Karpas-422 (cell line): ENCODE measurements at regions not wholly inside any gene's neighbourhood (a gene's known extent, or its start where the extent isn't known, plus 50 kb on each side); places are given as distances from the start of the nearest gene placed in this dataset.

ENCODE experiments used
- DNase-seq: peaks from one replicate; pipeline ENCODE4 v3.0.0-alpha.2; 2015
- H2AFZ ChIP-seq: fragments of 200-600 bp; sonication (generic); 2 replicates; pipeline ENCODE4 v1.6.1; 2014; ENCODE audit warnings: antibody characterized with exemption, low read length, mixed read lengths
- H3K27ac ChIP-seq: fragments of 200-600 bp; sonication (generic); 2 replicates; pipeline ENCODE4 v1.5.1; 2014; ENCODE audit warnings: mild to moderate bottlenecking, low read length, moderate library complexity
- H3K27me3 ChIP-seq: fragments of 200-600 bp; sonication (generic); 2 replicates; pipeline ENCODE4 v1.6.1; 2014; ENCODE audit warnings: low read length, mixed read lengths
- H3K36me3 ChIP-seq: fragments of 200-600 bp; sonication (generic); 2 replicates; pipeline ENCODE4 v1.6.1; 2014; ENCODE audit warnings: low read length, mixed read lengths; ENCODE audit not compliant: insufficient read depth
- H3K4me1 ChIP-seq: fragments of 200-600 bp; sonication (generic); 2 replicates; pipeline ENCODE4 v1.6.1; 2014; ENCODE audit warnings: mild to moderate bottlenecking, low read length, mixed read lengths
- H3K4me2 ChIP-seq: fragments of 200-600 bp; sonication (generic); 2 replicates; pipeline ENCODE4 v1.6.1; 2014; ENCODE audit warnings: low read length, low read depth, mild to moderate bottlenecking; ENCODE audit not compliant: poor library complexity, severe bottlenecking
- H3K4me3 ChIP-seq: fragments of 200-600 bp; sonication (generic); 2 replicates; pipeline ENCODE4 v1.5.1; 2014; ENCODE audit warnings: mild to moderate bottlenecking, antibody characterized with exemption, low read length, mixed read lengths
- H3K79me2 ChIP-seq: fragments of 200-600 bp; sonication (generic); 2 replicates; pipeline ENCODE4 v1.6.1; 2014; ENCODE audit warnings: mild to moderate bottlenecking, low read length, mixed read lengths
- H3K9ac ChIP-seq: fragments of 200-600 bp; sonication (generic); 2 replicates; pipeline ENCODE4 v1.6.0; 2014; ENCODE audit warnings: low read length
- H3K9me2 ChIP-seq: fragments of 200-600 bp; sonication (generic), shearing (Covaris generic); replicated peaks from 2 replicates; pipeline ENCODE4 v1.6.0; 2014; ENCODE audit warnings: mild to moderate bottlenecking, low read length, moderate library complexity; ENCODE audit not compliant: insufficient read depth
- H3K9me3 ChIP-seq: fragments of 300-700, 200-600 bp; sonication (generic); 2 replicates; pipeline ENCODE4 v1.6.1; 2014; ENCODE audit warnings: low read length, mixed read lengths
- H4K20me1 ChIP-seq: fragments of 200-600 bp; sonication (generic); 2 replicates; pipeline ENCODE4 v1.6.1; 2014; ENCODE audit warnings: mild to moderate bottlenecking, antibody characterized with exemption, low read length, low read depth; ENCODE audit not compliant: insufficient read depth

GRCh38 chr7:22932896-22933295, 81.0 kb downstream of the HYCC1 start:
- no peak overlapping the region for H3K9ac ChIP-seq
- H4K20me1 ChIP-seq = no peaks in the 10 kb centered on the region
- no peaks in the 10 kb centered on the region for H3K4me1 ChIP-seq

GRCh38 chr7:22931011-22931410, 82.9 kb downstream of the HYCC1 start:
- no peaks in the 10 kb centered on the region for H3K79me2 ChIP-seq
- H3K4me2 ChIP-seq = no peak overlapping the region
- H3K27ac ChIP-seq = no peak overlapping the region
- no peaks in the 10 kb centered on the region for H3K36me3 ChIP-seq
- H3K4me1 ChIP-seq = no peaks in the 10 kb centered on the region
- H3K27me3 ChIP-seq = no peaks in the 10 kb centered on the region
- H3K9me3 ChIP-seq = no peaks in the 10 kb centered on the region
- no peak overlapping the region for H3K9ac ChIP-seq
- DNase-seq = no peak
- H3K9me2 ChIP-seq = no peaks in the 10 kb centered on the region
- no peak overlapping the region for H3K4me3 ChIP-seq
- H4K20me1 ChIP-seq = no peaks in the 10 kb centered on the region
- no peak overlapping the region for H2AFZ ChIP-seq

More at GRCh38 chr7:22932896-22933295, 81.0 kb downstream of the HYCC1 start:
- no peak overlapping the region for H3K4me2 ChIP-seq
- H3K27ac ChIP-seq = no peak overlapping the region
- H3K36me3 ChIP-seq = no peaks in the 10 kb centered on the region
- H3K9me3 ChIP-seq = no peaks in the 10 kb centered on the region
- no peaks in the 10 kb centered on the region for H3K79me2 ChIP-seq
- no peak overlapping the region for H3K4me3 ChIP-seq
- H3K27me3 ChIP-seq = no peaks in the 10 kb centered on the region
- no peaks in the 10 kb centered on the region for H3K9me2 ChIP-seq
- DNase-seq = no peak
- H2AFZ ChIP-seq = no peak overlapping the region

DNA sequence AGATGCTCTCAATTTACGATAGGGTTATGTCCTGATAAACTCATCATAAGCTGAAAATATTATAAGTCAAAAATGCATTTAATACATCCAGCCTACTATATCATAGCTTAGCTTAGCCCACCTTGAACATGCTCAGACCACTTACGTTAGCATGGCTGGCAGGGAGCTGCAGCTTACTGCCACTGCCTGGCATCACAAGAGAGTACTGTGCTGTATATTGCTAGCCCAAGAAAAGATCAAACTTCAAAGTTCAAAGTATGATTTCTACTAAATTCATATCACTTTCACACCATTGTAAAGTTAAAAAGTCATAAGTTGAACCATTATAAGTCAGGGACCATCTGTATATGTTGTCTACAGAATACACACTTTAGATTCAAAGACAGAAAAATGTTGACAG, 91.6 kb downstream of the HYCC1 start:
- no peak for DNase-seq
- no peaks in the 10 kb centered on the region for H3K9me2 ChIP-seq
- no peaks in the 10 kb centered on the region for H4K20me1 ChIP-seq
- no peaks in the 10 kb centered on the region for H3K36me3 ChIP-seq
- H3K27me3 ChIP-seq = no peaks in the 10 kb centered on the region
- no peak overlapping the region for H3K4me3 ChIP-seq
- H3K9me3 ChIP-seq = no peaks in the 10 kb centered on the region
- no peak overlapping the region for H3K4me2 ChIP-seq
- peaks cover 16% of the 10 kb centered on the region for H3K4me1 ChIP-seq
- no peak overlapping the region for H3K27ac ChIP-seq
- no peak overlapping the region for H3K9ac ChIP-seq
- H2AFZ ChIP-seq = no peak overlapping the region
- no peaks in the 10 kb centered on the region for H3K79me2 ChIP-seq

GRCh38 chr7:22921386-22922086, 92.4 kb downstream of the HYCC1 start:
- Histone ChIP-seq H3K4me3 (no peak overlapping the region), H4K20me1 (no peaks in the 10 kb centered on the region), H3K9me3 (no peaks in the 10 kb centered on the region), H3K9me2 (no peaks in the 10 kb centered on the region), H3K4me1 (peaks cover 16% of the 10 kb centered on the region), H3K79me2 (no peaks in the 10 kb centered on the region), H3K27ac (no peak overlapping the region), H3K27me3 (no peaks in the 10 kb centered on the region), H3K36me3 (no peaks in the 10 kb centered on the region), H3K4me2 (peak overlapping the region; percentile 24), H3K9ac (no peak overlapping the region), H2AFZ (no peak overlapping the region)
- DNase-seq = no peak

DNA sequence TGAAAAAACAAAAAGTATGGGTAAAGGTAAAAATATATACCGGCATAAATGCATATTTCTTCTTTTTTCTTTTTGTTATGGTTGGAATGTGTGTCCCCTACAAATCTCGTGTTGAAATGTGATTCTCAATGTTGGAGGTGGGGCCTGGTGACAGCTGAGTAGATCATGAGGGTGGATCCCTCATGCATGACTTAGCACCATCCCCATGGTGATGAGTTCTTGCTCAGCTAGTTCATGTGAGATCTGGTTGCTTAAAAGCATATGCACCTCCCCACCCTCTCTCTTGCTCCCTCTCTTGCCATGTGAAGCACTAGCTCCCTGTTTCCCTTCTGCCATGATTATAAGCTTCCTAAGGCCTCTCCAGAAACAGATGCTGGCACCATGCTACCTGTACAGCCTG, 93.3 kb downstream of the HYCC1 start:
- Histone ChIP-seq H3K4me1 (peaks cover 16% of the 10 kb centered on the region), H3K9ac (no peak overlapping the region), H3K27me3 (no peaks in the 10 kb centered on the region), H2AFZ (no peak overlapping the region), H3K9me2 (no peaks in the 10 kb centered on the region), H4K20me1 (no peaks in the 10 kb centered on the region), H3K27ac (0 out of 2 replicates have a peak overlapping the region, but pooled peaks have one; percentile 9), H3K9me3 (no peaks in the 10 kb centered on the region), H3K4me3 (no peak overlapping the region), H3K36me3 (no peaks in the 10 kb centered on the region), H3K79me2 (no peaks in the 10 kb centered on the region), H3K4me2 (peak overlapping the region; percentile 24)
- peak; percentile 56 for DNase-seq

DNA sequence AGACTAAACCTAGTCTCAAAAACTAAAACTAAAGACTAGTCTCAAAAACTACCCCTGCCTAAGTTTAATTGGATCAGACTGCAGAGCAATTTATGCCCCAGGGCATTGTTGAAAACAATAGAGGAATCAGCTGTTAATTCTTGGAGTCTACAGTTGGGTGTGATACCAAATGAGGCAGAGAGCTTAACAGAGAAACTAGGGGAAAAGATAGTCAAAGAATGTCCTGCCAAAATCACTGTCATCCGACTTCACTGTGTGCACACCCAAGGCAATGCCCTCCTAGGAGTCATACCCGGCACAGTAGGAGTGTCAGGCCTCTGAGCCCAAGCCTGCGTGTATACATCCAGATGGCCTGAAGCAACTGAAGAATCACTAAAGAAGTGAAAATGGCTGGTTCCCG, 90.5 kb upstream of the TOMM7 start:
- no peak overlapping the region for H3K9ac ChIP-seq
- no peak overlapping the region for H3K4me2 ChIP-seq
- no peaks in the 10 kb centered on the region for H3K4me1 ChIP-seq
- no peaks in the 10 kb centered on the region for H4K20me1 ChIP-seq
- no peaks in the 10 kb centered on the region for H3K9me3 ChIP-seq
- no peak overlapping the region for H3K4me3 ChIP-seq
- no peak overlapping the region for H3K27ac ChIP-seq
- H3K9me2 ChIP-seq = no peaks in the 10 kb centered on the region; the same call in 1 of the 2 replicates
- DNase-seq = no peak
- H3K79me2 ChIP-seq = no peaks in the 10 kb centered on the region
- H2AFZ ChIP-seq = no peak overlapping the region
- no peaks in the 10 kb centered on the region for H3K27me3 ChIP-seq
- H3K36me3 ChIP-seq = no peaks in the 10 kb centered on the region

- Histone ChIP-seq H3K36me3 (no peaks in the 10 kb centered on the region), H3K79me2 (no peaks in the 10 kb centered on the region), H3K4me1 (no peaks in the 10 kb centered on the region), H2AFZ (no peak overlapping the region), H3K27ac (no peak overlapping the region), H3K9me2 (no peaks in the 10 kb centered on the region; the same call in 1 of the 2 replicates), H3K9me3 (no peaks in the 10 kb centered on the region), H3K9ac (no peak overlapping the region), H3K27me3 (no peaks in the 10 kb centered on the region), H4K20me1 (no peaks in the 10 kb centered on the region), H3K4me3 (no peak overlapping the region), H3K4me2 (no peak overlapping the region)
- DNase-seq = no peak
Observed at GRCh38 chr7:22911889-22912288, 89.2 kb upstream of the TOMM7 start.

DNA sequence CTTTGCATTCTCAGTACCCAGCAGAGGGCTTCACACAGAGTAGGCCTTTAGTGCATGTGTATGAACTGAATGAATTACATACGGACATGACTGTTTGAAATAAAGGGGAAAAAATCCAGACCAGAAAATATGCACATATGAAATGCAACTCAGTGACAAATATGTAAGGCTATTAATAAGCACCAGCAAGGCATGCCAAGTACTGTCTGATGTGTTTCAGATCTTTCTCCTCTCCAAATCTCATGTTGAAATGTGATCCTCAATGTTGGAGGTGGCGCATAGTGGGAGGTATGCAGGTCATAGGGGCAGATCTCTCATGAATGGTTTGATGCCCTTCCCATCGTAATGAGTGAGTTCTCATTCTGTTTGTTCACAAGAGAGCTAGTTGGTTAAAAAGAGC, 87.3 kb upstream of the TOMM7 start:
- no peak overlapping the region for H3K4me3 ChIP-seq
- H3K4me2 ChIP-seq = no peak overlapping the region
- no peaks in the 10 kb centered on the region for H3K79me2 ChIP-seq
- H3K36me3 ChIP-seq = no peaks in the 10 kb centered on the region
- H3K27me3 ChIP-seq = no peaks in the 10 kb centered on the region
- no peak for DNase-seq
- no peak overlapping the region for H2AFZ ChIP-seq
- H3K9me3 ChIP-seq = no peaks in the 10 kb centered on the region
- no peak overlapping the region for H3K27ac ChIP-seq
- H3K9me2 ChIP-seq = no peaks in the 10 kb centered on the region; the same call in 1 of the 2 replicates
- no peak overlapping the region for H3K9ac ChIP-seq
- H4K20me1 ChIP-seq = no peaks in the 10 kb centered on the region
- no peaks in the 10 kb centered on the region for H3K4me1 ChIP-seq
